CD1c-positive myeloid dendritic cell (primary cell): ENCODE measurements at regions not wholly inside any gene's neighbourhood (a gene's known extent, or its start where the extent isn't known, plus 50 kb on each side); places are given as distances from the start of the nearest gene placed in this dataset.

Source experiments
- DNase-seq: peaks from one replicate; pipeline ENCODE4 v3.0.0-alpha.2; 2016; ENCODE audit errors: extremely low spot score

DNA sequence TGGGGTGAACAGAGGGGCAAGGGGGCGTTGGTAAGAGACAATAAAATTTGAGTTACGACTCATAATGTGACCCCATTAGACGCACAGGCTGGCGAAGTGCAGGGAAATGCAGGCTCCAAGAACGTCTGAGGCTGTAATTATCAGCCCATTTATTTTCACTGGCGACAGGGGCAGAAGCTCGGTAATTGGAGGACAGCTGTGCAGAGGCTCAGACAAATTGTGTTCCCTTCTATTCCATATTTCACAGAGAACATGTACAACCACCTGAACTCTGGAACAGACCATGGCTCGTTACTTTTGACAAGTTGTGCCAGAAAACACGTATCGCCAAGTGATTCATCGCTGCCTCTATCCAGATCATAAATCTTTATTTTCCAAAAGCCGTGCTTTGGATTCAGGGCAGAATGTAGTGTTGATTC lies 137.3 kb upstream of the FRMD4A start:
- DNase-seq: no peak

DNA sequence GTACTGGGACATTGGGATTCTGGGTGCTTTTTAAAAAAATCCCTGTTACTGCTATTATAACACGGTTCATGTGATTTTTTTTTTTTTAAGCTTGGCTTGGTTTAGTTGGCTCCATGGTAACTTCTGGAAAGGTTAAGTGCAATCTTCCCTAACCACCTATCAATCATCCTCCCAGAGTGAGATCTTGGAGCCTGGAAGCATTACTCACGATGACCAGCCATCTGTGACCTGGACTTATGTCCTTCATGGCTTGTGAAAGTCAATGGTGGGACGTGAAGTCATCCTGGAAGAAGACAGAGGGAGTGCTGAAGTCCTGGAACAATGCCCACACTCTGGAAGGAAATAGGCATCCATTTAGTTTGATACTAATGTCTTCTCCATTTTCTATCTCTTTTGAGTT lies 135.5 kb upstream of the FRMD4A start:
- no peak for DNase-seq

DNA sequence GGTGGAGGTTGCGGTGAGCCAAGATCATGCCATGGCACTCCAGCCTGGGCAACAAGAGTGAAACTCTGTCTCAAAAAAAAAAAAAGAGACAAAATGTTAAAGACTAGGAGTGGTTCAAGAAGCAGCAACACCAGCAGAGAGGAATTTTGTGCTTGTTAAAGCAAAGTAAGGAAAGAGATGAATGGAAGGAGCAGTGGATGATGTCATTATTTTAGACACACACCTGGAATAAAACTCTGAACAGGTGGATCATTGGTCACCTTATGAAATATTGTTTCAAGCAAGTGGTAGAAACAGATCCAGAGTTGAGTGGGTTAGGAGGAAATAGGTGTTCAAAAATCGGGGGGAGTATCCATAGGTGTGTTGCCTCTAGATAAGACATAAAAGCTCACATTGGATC lies 129.7 kb upstream of the FRMD4A start:
- DNase-seq: no peak

DNA sequence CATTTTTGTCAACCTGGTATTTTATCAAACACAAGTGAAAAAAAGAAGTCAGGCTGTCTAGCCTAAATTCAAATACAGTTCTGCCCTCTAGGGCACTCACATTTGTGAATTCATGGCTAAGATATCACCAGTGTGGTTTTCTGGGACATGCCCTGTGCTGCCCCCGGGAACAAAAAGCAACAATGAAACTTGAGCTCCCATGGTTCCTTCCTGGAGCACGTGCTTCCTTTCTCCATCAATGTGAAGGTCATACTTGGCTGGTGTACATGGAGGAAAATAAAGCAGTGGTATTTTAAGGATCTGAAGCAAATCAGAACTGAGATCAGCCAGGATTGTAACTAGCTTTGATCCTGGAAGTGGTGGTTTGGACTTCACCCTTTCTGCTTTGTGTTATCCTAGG lies 128.9 kb upstream of the FRMD4A start:
- DNase-seq: no peak

DNA sequence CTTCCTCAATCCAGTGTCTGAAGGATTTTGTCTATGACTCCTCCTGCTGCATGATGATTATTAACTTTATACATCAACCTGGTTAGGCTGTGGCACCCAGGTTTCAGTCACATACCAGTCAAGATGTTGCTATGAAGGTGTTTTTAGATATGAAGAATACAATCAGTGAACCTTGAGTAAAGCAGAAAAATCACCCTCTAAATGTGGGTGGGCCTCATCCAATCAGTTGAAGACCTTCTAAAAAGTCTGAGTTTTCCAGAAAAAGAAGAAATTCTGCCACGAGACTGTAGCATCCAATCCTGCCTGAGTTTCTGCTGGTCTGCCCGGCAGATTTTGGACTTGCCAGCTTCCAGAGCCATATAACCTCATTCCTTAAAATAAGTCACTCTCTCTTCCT lies 126.1 kb upstream of the FRMD4A start:
- no peak for DNase-seq

DNA sequence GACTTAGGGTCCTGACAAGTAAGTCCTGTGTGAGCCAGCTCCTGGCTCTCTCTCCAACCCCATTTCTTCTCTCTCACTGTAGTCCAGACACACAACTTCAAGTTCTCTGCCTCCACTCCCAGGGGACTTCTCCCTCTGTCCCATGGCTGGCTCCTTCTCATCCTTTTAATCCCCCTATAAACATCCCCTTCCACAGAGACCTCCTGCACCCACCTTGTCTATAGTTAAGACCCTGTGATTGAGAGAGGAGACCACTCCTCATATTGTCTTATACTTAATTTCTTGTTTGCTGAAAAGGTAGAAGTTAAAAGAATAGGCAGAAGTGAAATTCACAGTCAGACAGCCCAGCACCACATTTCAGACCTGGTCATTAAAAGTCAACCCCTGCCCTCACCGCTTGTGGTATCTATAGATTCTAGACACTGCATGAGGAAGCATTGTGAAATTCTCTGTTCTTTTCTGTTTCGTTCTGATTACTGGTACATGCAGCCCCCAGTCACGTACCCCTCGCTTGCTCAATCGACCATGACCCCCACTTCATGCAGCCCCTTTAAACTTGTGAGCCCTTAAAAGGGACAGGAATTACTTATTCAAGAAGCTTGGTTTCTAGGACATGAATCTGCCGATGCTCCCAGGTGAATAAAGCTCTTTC lies 125.6 kb upstream of the FRMD4A start:
- no peak for DNase-seq

DNA sequence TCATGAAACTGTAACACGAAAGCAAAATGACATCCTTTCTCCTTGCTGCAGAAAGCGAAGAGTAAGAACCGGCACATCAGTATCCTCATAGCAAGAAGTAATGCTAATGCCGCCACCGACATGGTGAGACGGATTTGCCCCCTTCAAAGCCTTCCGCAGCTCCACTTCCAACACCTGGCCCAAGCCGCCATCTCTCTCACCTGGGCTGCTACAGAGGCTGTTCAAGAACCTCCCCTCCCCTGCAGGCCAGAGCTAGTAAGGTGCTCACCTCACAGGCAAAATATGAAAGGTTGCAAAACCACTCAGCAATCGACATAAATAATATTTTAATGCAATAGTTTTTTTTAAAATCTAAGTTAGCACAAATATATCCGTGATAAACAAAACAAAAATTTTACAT lies 123.9 kb upstream of the FRMD4A start:
- DNase-seq: no peak

DNA sequence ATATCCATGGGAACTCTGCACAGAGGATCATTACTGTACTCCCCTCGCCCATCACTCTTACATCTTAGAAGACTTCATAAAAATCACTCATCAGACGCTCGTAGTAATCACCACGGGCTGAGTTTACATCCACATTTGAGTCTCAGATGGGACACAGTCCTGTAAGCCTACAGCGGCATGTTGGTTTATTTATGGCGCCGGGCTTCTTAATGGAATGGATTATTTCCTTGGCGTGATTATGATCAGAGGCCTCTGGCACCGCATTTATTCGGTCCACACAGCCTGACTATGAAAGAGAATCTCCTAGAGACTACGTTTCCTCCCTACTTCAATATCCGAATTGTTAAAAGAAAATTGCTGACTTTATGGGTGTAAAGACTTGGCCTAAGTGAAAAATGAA lies 123.5 kb upstream of the FRMD4A start:
- DNase-seq: no peak

DNA sequence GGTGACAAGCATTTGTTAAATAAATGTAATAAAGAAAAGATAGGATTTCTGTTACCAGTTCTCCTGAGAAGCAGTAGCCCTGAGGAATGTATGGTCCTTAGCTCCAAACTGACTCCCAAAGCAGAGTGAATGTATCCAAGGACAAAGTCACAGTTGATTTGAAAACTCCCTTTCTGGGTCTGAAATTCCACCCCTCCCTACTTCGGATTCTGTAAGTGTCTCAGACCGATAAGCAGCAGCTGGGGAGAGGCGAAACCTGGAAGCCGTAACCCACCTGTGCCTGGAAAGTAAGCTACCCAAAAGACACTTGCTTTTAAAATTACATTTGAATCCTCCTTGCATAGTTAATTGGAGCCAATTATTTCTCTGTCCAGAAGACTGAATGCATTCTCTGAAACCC lies 122.9 kb upstream of the FRMD4A start:
- DNase-seq: no peak

DNA sequence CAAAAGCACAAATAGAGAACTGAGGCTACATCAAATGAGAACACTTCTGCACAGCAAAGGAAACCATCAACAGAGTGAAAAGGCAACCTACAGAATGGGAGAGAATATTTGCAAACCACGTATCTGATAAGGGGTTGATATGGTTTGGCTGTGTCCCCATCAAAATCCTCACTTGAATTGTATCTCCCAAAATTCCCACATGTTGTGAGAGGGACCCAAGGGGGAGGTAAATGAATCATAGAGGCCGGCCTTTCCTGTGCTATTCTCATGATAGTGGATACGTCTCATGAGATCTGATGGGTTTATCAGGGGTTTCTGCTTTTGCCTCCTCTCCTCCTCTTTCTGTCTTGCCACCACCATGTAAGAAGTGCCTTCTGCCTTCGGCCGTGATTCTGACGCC lies 120.6 kb upstream of the FRMD4A start:
- DNase-seq: no peak

DNA sequence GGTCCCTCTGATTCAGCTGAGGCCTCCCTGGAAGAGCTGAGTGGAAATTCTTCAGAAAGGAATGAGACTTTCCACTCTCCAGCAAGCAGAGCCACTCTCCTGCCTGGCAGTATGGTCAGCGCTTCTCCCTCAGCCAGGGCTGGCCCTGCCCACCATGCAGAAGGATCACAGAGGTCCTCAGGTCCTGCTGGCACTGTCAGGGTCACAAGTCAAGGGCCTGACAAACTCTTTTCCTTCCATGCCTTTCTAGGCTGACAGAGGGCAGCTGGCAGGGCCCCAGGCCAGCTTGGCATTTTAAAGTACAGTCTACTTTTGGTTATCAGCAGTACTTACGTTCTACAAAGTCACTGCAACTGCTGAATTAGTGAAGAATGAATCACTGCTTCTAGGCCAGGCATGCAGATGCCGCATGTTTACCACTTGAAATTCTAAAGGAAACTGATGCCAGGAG lies 119.3 kb upstream of the FRMD4A start:
- no peak for DNase-seq

DNA sequence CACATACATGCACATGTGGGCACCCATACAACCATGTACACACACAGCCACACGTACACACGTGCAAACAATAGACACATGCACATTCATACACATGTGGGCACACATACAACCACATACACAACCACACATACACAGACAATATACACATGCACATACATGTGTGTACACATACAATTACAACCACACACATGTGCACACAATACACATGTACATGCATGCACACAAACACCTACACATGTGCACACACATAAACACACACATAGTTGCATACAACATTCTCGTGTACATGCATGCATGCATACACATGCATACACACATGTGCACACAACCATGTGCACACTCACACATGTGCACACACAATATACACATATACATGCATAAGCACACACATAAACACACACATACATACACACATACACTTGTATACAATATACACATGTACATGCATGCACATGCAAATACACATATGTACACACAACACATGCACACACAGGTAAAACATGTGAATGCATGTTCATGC lies 118.6 kb upstream of the FRMD4A start:
- no peak for DNase-seq

DNA sequence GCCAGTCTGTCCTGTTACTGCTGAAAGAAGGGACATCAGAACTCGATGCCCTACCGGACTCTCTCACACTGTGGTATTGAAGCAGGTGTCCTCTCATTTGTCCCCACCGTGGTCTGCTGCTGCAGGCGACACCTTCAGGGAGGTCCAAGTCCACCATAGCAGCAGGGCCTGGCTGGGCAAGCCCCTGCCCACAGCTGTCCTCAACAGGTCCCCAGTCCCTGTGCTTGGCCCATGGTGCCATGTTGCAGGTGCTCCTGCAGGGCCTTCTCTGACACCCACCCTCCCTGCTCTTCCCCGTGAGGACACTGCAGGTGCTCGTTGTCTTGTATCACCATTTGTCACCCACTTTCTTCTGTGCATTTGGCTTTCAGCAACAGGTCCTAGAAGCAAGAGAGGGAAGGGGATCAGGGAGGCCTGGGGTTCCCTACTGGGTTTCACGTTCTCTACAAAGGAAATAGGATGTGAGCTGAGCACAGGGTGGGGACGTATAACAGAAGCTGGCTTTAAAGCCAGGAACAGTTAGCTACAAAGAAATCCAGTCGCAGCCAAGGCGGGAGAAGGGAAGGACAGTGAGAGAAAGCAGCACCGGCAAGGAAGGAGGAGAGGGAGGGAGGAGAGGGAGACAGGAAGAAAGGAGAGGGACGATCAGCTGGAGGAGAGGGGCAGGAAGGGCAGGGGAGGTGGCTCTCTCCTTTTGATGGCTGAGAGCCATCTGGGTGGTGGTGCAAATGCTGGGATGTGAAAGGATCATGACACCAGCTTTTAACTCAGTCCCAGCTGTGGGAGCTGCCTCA lies 117.7 kb upstream of the FRMD4A start:
- DNase-seq: no peak

DNA sequence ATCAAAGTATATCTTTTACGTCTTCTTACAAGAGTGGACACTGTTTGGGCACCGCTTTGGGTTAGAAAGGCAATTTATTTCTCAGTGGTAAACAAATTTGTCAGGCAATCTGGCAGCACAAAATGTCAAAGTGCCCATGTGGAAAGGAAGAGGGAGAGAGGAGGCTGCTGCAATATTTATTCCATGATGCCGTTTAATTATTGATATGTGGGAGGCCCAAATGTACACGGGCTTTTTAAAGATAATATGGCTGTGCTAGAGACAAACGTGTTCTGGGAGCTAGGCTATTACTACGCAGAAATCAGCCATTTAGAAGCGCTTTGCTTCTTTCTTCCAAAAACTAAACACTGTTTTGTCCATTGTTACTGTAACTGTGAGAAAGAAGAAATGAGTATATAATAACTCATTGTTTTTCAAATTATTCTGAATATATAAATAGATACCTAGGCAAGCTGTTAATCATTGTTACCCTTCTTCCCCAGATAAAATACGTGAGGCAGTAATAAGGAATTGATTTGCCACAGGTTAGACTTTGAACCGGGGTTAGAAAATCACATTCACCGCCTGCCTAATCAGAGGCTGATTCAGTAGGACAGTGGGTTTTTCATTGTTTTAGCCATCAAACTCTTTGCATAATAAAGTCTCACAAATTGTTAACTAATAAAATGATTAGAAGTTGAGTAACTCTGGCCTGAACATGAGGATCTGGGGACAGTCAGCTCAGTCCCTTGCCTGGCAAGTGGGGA lies 116.5 kb upstream of the FRMD4A start:
- DNase-seq: no peak

DNA sequence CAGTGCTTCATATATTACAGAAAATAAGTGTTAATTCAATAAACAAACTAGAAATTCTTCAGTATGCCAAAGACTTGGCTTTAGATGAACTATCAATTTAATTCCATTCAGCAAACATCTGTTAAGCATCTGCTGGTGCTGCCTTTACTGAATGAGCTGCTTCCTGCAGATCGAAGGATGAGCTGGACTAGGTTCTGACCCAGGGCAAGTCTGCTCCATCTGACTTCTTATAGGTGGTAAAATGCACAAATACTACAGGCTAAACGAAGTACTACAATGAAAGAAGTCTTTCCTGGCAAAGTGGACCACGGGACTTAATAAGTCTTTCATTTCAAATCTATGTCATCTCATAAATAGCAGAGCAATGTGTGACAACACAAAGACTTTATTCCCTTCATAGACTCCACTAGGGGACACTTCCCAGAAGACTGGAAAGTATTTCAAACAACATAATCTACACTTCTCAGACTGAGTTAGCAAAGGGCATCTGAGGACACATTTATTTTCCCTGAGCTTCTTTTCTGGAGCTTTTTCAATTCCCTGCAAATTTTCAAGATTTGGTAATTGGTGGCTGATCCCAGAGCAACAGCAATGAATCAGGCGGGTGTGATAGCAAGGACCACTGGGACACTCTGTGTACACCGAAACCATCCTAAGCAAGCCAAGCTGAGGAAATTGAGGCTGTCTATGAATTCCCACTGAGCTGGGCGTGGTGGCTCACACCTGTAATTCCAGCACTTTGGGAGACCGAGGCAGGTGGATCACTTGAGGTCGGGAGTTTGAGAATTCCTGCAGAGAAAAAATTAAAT lies 108.9 kb upstream of the FRMD4A start:
- no peak for DNase-seq

DNA sequence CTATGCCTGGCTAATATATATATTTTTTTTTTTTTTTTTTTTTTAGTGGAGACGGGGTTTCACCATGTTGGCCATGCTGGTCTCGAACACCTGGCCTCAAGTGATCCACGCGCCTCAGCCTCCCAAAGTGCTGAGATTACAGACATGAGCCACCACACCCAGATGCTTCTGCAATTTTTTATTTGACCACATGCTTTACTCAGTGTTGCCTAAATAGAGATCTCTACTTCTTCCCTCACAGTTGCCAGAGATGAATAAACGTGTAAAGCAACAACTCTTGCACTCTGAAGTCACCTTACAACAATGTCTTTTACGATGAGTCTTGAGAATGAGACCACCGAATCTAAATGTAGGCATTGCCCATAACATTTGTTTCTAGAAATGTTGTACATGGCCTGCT lies 107.9 kb upstream of the FRMD4A start:
- DNase-seq: no peak

DNA sequence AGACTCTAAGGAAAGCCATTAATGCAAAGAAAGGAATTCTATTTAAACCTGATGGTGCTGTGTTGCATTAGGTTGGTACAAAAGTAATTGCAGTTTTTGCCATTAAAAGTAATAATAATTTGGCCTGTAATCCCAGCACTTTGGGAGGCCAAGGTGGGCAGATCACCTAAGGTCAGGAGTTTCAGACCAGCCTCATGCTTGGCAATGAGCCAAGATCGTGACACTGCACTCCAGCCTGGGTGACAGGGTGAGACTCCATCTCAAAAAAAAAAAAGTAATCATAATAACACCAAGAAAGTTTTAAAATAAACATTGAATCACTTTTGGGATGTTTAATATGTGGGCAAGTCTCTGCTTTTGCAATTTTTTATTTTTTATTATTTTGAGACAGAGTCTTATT lies 107.3 kb upstream of the FRMD4A start:
- DNase-seq: no peak

DNA sequence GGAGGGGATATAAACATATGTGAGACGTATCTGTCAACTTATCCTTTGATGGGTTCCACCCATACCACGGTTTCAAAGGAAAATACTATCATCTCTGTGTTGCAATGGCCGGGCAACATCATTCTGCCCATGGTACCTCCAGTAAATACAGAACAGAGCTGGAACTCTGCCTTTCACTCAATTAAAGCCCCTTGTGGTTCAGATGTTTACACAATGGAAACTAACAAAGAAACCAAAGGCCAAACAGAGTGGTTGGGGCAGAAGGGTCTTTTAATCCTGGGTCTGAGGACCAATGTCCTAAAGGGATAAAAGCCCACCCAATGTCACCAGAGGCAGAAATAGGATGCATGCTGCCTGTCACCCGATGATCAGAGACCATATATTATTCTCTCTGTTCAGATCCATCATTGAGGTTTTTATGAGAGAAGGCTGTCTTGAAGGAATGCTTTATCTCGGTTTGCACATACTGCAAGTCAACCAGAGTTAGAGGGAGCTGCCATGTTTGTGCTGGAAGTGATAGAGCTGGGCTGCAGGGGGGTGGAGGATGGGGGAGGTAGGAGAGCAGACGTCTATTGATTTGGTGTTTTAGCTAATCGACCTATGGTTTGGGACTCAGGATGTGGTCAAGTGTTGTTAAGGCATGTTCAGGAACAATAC lies 105.4 kb upstream of the FRMD4A start:
- no peak for DNase-seq

DNA sequence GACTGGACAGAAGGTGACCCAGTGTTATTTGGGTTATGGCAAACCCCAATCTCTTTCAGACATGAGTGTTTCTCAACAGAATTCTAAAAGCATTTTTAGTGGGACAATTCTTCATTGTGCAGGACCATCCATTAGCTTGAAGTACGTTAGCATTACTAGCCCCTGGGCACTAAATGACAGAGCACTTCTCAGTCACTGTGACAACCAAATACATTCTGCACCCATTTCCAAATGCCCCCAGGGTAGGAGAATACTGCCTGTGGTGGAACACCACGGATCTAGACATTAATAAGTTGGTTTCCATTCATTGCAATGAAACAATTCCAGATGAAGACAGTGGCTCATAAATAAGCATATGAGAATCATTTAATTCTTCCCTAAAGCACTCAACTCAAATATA lies 102.4 kb upstream of the FRMD4A start:
- no peak for DNase-seq

DNA sequence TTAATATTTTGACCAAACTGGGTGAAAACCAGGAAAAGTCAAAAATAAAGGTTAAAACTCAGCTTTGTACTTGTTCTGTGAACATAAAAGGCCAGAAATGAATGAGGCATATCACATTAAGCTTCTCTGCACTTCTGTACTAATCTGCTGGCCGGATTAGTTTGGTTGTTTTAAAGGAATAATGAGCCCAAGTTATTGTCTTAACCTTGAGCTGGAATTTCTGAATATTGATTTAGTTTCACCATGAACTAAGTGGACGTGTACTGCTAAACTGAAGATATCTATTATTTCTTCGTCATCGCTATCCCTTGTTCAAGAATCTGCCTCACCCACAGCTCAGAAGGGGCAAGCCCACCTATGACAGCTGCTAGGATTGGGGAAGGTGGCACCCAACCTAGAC lies 101.1 kb upstream of the FRMD4A start:
- no peak for DNase-seq

DNA sequence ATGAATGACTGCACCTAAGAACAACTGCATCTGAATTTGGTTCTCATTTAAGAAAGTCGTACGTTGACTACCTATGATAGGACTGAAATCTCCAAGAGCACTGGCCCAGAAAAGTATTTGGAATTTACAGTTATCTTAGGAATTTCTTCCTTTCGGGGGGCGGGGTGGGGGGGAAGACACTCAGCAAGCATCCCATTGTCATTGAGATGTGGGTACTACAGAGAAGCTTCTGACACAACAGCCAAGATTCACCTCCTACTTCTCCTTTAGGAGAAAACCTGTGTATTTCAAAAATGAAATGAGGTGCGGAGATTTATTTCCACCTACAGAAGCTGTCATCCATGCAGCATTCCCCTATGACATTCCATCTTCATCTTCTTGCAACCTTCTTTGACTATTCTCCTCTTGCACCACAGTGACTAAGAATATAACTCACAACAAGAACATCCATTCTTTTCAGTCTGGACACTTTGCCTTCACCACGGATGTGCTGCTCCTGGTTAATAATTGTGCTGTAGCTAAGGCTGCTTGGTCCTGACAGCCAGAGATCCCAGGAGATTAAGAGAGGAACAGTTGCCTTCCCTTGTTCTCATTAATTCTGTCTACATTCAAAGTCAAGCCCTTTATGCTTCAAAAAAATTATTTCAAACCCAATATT lies 98.4 kb upstream of the FRMD4A start:
- DNase-seq: no peak
